HFFc6 (cell line): ENCODE measurements at regions not wholly inside any gene's neighbourhood (a gene's known extent, or its start where the extent isn't known, plus 50 kb on each side); places are given as distances from the start of the nearest gene placed in this dataset.
A peak's percentile ranks its signal among the peaks of the same experiment; 100 is the strongest.

Source experiments
- DNase-seq: peaks from one replicate; pipeline ENCODE4 v3.0.0-alpha.2; 2018
- H3K27ac Mint-ChIP-seq: 2 replicates; pipeline ENCODE4 v1.8.0; 2020; ENCODE audit warnings: mild to moderate bottlenecking, mixed read lengths
- H3K27me3 Mint-ChIP-seq: 2 replicates; pipeline ENCODE4 v1.8.0; 2021; ENCODE audit warnings: mild to moderate bottlenecking, moderate library complexity, mixed read lengths; ENCODE audit not compliant: insufficient read depth
- H3K36me3 Mint-ChIP-seq: 2 replicates; pipeline ENCODE4 v1.8.0; 2021; ENCODE audit warnings: low read depth, mixed read lengths
- H3K4me1 Mint-ChIP-seq: 2 replicates; pipeline ENCODE4 v1.8.0; 2020; ENCODE audit warnings: low read depth, mixed read lengths
- H3K4me3 Mint-ChIP-seq: 2 replicates; pipeline ENCODE4 v1.8.0; 2020; ENCODE audit warnings: mild to moderate bottlenecking, moderate library complexity, mixed read lengths
- H3K9me3 Mint-ChIP-seq: 2 replicates; pipeline ENCODE4 v1.8.0; 2020; ENCODE audit warnings: mild to moderate bottlenecking, mixed read lengths
- CTCF ChIP-seq: fragments of 200-600 bp; sonication (generic); IDR thresholded peaks from 2 replicates; pipeline ENCODE4 v1.5.0; 2021; ENCODE audit warnings: antibody characterized with exemption, mild to moderate bottlenecking

GRCh38 chr5:68547622-68548021 is 332.1 kb downstream of the PIK3R1 start:
- no peak overlapping the region for H3K4me3 Mint-ChIP-seq

GRCh38 chr5:68548959-68549676 is 333.6 kb downstream of the PIK3R1 start:
- no peak for TF ChIP-seq CTCF
- DNase-seq = no peak
- Mint-ChIP-seq H3K4me1 (peaks cover 58% of the 10 kb centered on the region), H3K36me3 (peaks cover 12% of the 10 kb centered on the region; the same call in 1 of the 2 replicates), H3K27me3 (no peaks in the 10 kb centered on the region; the same call in 1 of the 2 replicates), H3K4me3 (no peak overlapping the region), H3K9me3 (no peaks in the 10 kb centered on the region; the same call in 1 of the 2 replicates), H3K27ac (no peak overlapping the region)

More at GRCh38 chr5:68547622-68548021, 332.1 kb downstream of the PIK3R1 start:
- TF ChIP-seq CTCF = no peak
- peaks cover 53% of the 10 kb centered on the region for H3K4me1 Mint-ChIP-seq
- DNase-seq = no peak
- no peaks in the 10 kb centered on the region; the same call in 1 of the 2 replicates for H3K27me3 Mint-ChIP-seq
- H3K27ac Mint-ChIP-seq = no peak overlapping the region
- peaks cover 9% of the 10 kb centered on the region; the same call in 1 of the 2 replicates for H3K36me3 Mint-ChIP-seq
- H3K9me3 Mint-ChIP-seq = no peaks in the 10 kb centered on the region; the same call in 1 of the 2 replicates

DNA sequence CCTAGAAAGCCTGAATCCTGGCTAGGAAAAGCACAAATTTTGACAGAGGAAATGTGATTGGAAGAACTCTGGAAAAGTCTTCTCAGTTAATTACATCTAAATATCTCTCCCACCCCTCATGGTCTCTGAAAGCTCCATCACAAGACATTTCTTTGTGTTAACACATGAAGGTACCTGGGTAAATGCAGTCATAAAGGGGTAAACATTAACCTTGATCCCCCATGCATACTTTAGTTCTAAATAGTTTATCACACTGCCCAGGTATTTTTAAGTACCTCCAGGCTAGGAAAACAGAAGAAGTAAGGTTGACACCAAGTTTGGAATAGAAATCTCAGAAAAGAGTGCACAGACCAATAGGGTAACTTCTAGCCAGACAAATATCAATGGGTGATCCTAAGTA is 334.5 kb downstream of the PIK3R1 start:
- H3K9me3 Mint-ChIP-seq = no peaks in the 10 kb centered on the region; the same call in 1 of the 2 replicates
- peaks cover 12% of the 10 kb centered on the region; the same call in 1 of the 2 replicates for H3K36me3 Mint-ChIP-seq
- TF ChIP-seq CTCF = no peak
- peaks cover 56% of the 10 kb centered on the region for H3K4me1 Mint-ChIP-seq
- no peaks in the 10 kb centered on the region; the same call in 1 of the 2 replicates for H3K27me3 Mint-ChIP-seq
- DNase-seq = no peak
- no peak overlapping the region for H3K27ac Mint-ChIP-seq
- H3K4me3 Mint-ChIP-seq = no peak overlapping the region

GRCh38 chr5:68551436-68551835 is 335.9 kb downstream of the PIK3R1 start:
- no peak for DNase-seq
- peaks cover 12% of the 10 kb centered on the region; the same call in 1 of the 2 replicates for H3K36me3 Mint-ChIP-seq
- no peaks in the 10 kb centered on the region; the same call in 1 of the 2 replicates for H3K27me3 Mint-ChIP-seq
- H3K4me1 Mint-ChIP-seq = peaks cover 45% of the 10 kb centered on the region
- no peak overlapping the region for H3K27ac Mint-ChIP-seq
- no peak for TF ChIP-seq CTCF
- no peak overlapping the region for H3K4me3 Mint-ChIP-seq
- no peaks in the 10 kb centered on the region; the same call in 1 of the 2 replicates for H3K9me3 Mint-ChIP-seq

DNA sequence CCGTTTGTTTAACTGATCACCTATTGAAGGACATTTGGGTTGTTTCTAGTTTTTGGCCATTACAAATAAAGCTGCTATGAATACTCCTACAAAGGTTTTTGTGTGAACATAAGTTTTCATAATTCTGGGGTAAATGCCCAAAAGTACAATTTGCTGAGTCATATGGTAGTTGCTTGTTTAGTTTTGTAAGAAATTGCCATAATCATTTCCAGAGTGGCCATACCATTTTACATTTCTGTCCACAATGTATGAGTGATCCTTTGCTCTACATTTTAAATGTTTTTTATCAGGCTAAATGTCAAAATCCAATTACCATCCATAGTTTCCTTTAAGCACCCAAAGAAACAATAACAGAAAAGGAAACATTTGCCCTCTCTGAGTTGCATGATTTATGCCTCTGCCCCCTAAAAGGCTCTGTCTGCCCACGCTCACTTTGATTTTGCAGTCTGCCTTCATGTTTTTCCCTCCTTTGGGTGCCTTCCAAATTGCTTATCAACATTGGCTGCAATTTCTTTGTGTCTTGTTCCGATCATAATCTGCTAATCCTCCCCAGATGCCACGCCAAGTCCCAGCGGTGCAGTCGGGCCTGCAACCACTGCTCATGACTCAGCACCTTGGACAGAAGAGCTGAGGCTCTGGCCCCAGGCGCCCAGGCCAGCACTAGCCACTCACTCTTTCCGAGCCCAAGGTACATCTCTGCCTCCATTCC is 339.2 kb downstream of the PIK3R1 start:
- no peaks in the 10 kb centered on the region; the same call in 1 of the 2 replicates for H3K27me3 Mint-ChIP-seq
- peak overlapping the region; percentile 53 for H3K27ac Mint-ChIP-seq
- H3K36me3 Mint-ChIP-seq = peaks cover 9% of the 10 kb centered on the region; the same call in 1 of the 2 replicates
- no peak for TF ChIP-seq CTCF
- no peaks in the 10 kb centered on the region for H3K9me3 Mint-ChIP-seq
- H3K4me1 Mint-ChIP-seq = peaks cover 21% of the 10 kb centered on the region
- H3K4me3 Mint-ChIP-seq = peak overlapping the region; percentile 13
- peak; percentile 86 for DNase-seq
